Muscle layer of duodenum (tissue), 2 donors: ENCODE measurements at regions not wholly inside any gene's neighbourhood (a gene's known extent, or its start where the extent isn't known, plus 50 kb on each side); places are given as distances from the start of the nearest gene placed in this dataset.
"Not testable (repeated sequence)": the region's sequence is repeated elsewhere in the genome, so short reads cannot be mapped to it uniquely, and the experiment has no call there.

Experiments used
- H3K27ac ChIP-seq: one replicate; pipeline ENCODE4 v1.7.0; 2013; ENCODE audit warnings: mild to moderate bottlenecking, low read length
- H3K27me3 ChIP-seq: one replicate; pipeline ENCODE4 v1.7.0; 2013; ENCODE audit warnings: low read depth, mild to moderate bottlenecking, control low read depth, low read length
- H3K36me3 ChIP-seq, 2 donors: one replicate each; pipeline ENCODE4 v1.7.0; 2013; ENCODE audit warnings: low read length in 2 of 2, control low read depth in 1 of 2, mild to moderate bottlenecking in 1 of 2; ENCODE audit not compliant: insufficient read depth in 2 of 2, control insufficient read depth in 1 of 2
- H3K4me1 ChIP-seq, 2 donors: one replicate each; pipeline ENCODE4 v1.7.0; 2013; ENCODE audit warnings: low read length in 2 of 2, mild to moderate bottlenecking in 2 of 2, control low read depth in 1 of 2, moderate library complexity in 1 of 2; ENCODE audit not compliant: insufficient read depth in 2 of 2, control insufficient read depth in 1 of 2
- H3K4me3 ChIP-seq, 2 donors: one replicate each; pipeline ENCODE4 v1.7.0; 2013; ENCODE audit warnings: low read length in 2 of 2, low read depth in 1 of 2, mild to moderate bottlenecking in 1 of 2
- H3K9me3 ChIP-seq, 2 donors: one replicate each; pipeline ENCODE4 v1.7.0; 2013; ENCODE audit warnings: low read length in 2 of 2, control low read depth in 1 of 2, mild to moderate bottlenecking in 1 of 2; ENCODE audit not compliant: control insufficient read depth in 1 of 2
- donor health status: healthy.

DNA sequence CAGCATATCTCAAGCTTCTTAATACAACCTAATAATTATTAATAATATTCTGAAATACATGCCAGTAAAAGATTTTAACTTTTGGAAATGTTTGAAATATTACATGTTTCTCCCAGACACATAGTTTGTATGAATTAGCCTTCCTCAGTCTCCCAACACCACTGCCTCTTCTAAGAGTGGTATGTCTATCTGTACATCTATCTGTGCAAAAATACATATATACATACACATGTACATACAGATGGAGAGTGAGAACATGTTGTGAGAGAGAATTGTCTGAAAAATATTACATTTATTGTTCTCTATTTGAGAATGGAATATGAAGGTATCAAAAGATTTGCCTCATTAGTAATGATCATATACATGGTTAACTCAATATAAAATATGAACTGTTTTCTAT lies 1567.2 kb upstream of the PRR20A start:
- H3K4me3 ChIP-seq = no peak overlapping the region
- no peaks in the 10 kb centered on the region for H3K36me3 ChIP-seq
- H3K4me1 ChIP-seq = no peaks in the 10 kb centered on the region
- no peaks in the 10 kb centered on the region for H3K27me3 ChIP-seq
- H3K9me3 ChIP-seq = no peaks in the 10 kb centered on the region
- H3K27ac ChIP-seq = no peak overlapping the region

GRCh38 chr13:55576389-55576788 lies 1564.3 kb upstream of the PRR20A start:
- no peak overlapping the region for H3K27ac ChIP-seq
- H3K27me3 ChIP-seq = no peaks in the 10 kb centered on the region
- H3K4me3 ChIP-seq = no peak overlapping the region

GRCh38 chr13:55577082-55577846 lies 1563.5 kb upstream of the PRR20A start:
- Histone ChIP-seq H3K36me3 (no peaks in the 10 kb centered on the region), H3K27me3 (no peaks in the 10 kb centered on the region), H3K4me3 (no peak overlapping the region), H3K9me3 (no peaks in the 10 kb centered on the region), H3K4me1 (no peaks in the 10 kb centered on the region), H3K27ac (no peak overlapping the region)

More at GRCh38 chr13:55576389-55576788, 1564.3 kb upstream of the PRR20A start:
- Histone ChIP-seq H3K36me3 (no peaks in the 10 kb centered on the region), H3K9me3 (no peaks in the 10 kb centered on the region), H3K4me1 (no peaks in the 10 kb centered on the region)

- no peaks in the 10 kb centered on the region for H3K27me3 ChIP-seq
- no peaks in the 10 kb centered on the region for H3K4me1 ChIP-seq
- H3K4me3 ChIP-seq = no peak overlapping the region
- H3K27ac ChIP-seq = no peak overlapping the region
- no peaks in the 10 kb centered on the region for H3K9me3 ChIP-seq
- H3K36me3 ChIP-seq = no peaks in the 10 kb centered on the region
Observed at GRCh38 chr13:55577847-55578210, 1562.9 kb upstream of the PRR20A start.

GRCh38 chr13:55582294-55582693 lies 1558.4 kb upstream of the PRR20A start:
- not testable (repeated sequence) for H3K4me1 ChIP-seq, H3K27me3 ChIP-seq, H3K9me3 ChIP-seq, H3K4me3 ChIP-seq, H3K36me3 ChIP-seq, H3K27ac ChIP-seq

- no peaks in the 10 kb centered on the region for H3K4me1 ChIP-seq
- no peaks in the 10 kb centered on the region for H3K9me3 ChIP-seq
- H3K36me3 ChIP-seq = no peaks in the 10 kb centered on the region
- H3K27ac ChIP-seq = no peak overlapping the region
- no peaks in the 10 kb centered on the region for H3K27me3 ChIP-seq
- H3K4me3 ChIP-seq = no peak overlapping the region
Observed at GRCh38 chr13:55583953-55584593, 1556.6 kb upstream of the PRR20A start.

DNA sequence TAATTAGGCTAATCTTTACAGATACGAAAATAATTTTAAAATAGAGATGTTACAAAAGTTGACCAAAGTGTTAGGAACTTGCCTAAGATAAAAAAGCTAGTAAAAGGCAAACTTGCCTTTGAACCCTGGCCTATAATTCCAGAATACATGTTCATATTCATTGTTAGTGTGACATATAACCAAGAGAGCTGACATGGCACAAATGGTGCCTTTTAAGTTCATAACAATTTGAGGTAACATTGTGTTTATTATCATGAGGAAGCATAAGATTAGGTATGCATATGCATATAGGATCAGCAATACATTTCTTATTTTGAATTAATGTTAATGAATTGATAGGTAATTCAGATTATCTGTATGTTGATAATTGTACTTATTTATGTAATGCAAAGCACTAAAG lies 1537.9 kb upstream of the PRR20A start:
- Histone ChIP-seq H3K36me3 (no peaks in the 10 kb centered on the region), H3K4me3 (no peak overlapping the region), H3K4me1 (no peaks in the 10 kb centered on the region), H3K9me3 (no peaks in the 10 kb centered on the region), H3K27me3 (no peaks in the 10 kb centered on the region), H3K27ac (no peak overlapping the region)

- Histone ChIP-seq H3K9me3 (no peaks in the 10 kb centered on the region), H3K4me3 (no peak overlapping the region), H3K27me3 (no peaks in the 10 kb centered on the region), H3K4me1 (no peaks in the 10 kb centered on the region), H3K27ac (no peak overlapping the region), H3K36me3 (no peaks in the 10 kb centered on the region)
Observed at GRCh38 chr13:55606045-55606665, 1534.6 kb upstream of the PRR20A start.

GRCh38 chr13:55613429-55614187 lies 1527.1 kb upstream of the PRR20A start:
- no peak overlapping the region for H3K27ac ChIP-seq
- no peaks in the 10 kb centered on the region for H3K36me3 ChIP-seq
- no peaks in the 10 kb centered on the region for H3K9me3 ChIP-seq
- H3K4me3 ChIP-seq = no peak overlapping the region
- no peaks in the 10 kb centered on the region for H3K4me1 ChIP-seq
- no peaks in the 10 kb centered on the region for H3K27me3 ChIP-seq

- H3K27ac ChIP-seq = no peak overlapping the region
- H3K9me3 ChIP-seq = no peaks in the 10 kb centered on the region
- no peak overlapping the region for H3K4me3 ChIP-seq
- H3K36me3 ChIP-seq = no peaks in the 10 kb centered on the region
- H3K4me1 ChIP-seq = no peaks in the 10 kb centered on the region
- H3K27me3 ChIP-seq = no peaks in the 10 kb centered on the region
Observed at GRCh38 chr13:55615081-55615480, 1525.6 kb upstream of the PRR20A start.

GRCh38 chr13:55617241-55617640 lies 1523.5 kb upstream of the PRR20A start:
- Histone ChIP-seq H3K9me3 (no peaks in the 10 kb centered on the region), H3K36me3 (no peaks in the 10 kb centered on the region), H3K4me3 (no peak overlapping the region), H3K4me1 (no peaks in the 10 kb centered on the region), H3K27ac (no peak overlapping the region), H3K27me3 (no peaks in the 10 kb centered on the region)
